Activated CD4-positive, alpha-beta T cell treated with anti-CD3 and anti-CD28 coated beads, Interleukin-2, amount 10 ng/mL, durations not matched to agents 24 days and 14 days (primary cell): ENCODE measurements at regions not wholly inside any gene's neighbourhood (a gene's known extent, or its start where the extent isn't known, plus 50 kb on each side); places are given as distances from the start of the nearest gene placed in this dataset.
"Not testable (repeated sequence)": the region's sequence is repeated elsewhere in the genome, so short reads cannot be mapped to it uniquely, and the experiment has no call there.

Experiments used
- DNase-seq: peaks from one replicate; pipeline ENCODE4 v3.0.0; 2022
- H3K27ac Mint-ChIP-seq: one replicate; pipeline ENCODE4 v1.8.0; 2022; ENCODE audit warnings: mild to moderate bottlenecking, mixed read lengths
- H3K27me3 Mint-ChIP-seq: one replicate; pipeline ENCODE4 v1.8.0; 2022; ENCODE audit warnings: mixed read lengths
- H3K36me3 Mint-ChIP-seq: one replicate; pipeline ENCODE4 v1.8.0; 2022; ENCODE audit warnings: low read depth, mild to moderate bottlenecking, mixed read lengths
- H3K4me1 Mint-ChIP-seq: one replicate; pipeline ENCODE4 v1.8.0; 2021; ENCODE audit warnings: mixed read lengths
- H3K4me3 Mint-ChIP-seq: one replicate; pipeline ENCODE4 v1.8.0; 2022; ENCODE audit warnings: mild to moderate bottlenecking, moderate library complexity, mixed read lengths
- H3K9me3 Mint-ChIP-seq: one replicate; pipeline ENCODE4 v1.8.0; 2021; ENCODE audit warnings: mixed read lengths
- intact Hi-C: fragments of 100-400 bp; cut with micrococcal nuclease; formaldehyde crosslinking; loops from one replicate; pipeline ENCODE4 v1.15.1; 2023

- no peak overlapping the region for H3K27ac Mint-ChIP-seq
- no peak overlapping the region for H3K4me3 Mint-ChIP-seq
- no peaks in the 10 kb centered on the region for H3K36me3 Mint-ChIP-seq
- intact Hi-C loops: no loop called here
- DNase-seq: no peak
- H3K4me1 Mint-ChIP-seq: no peaks in the 10 kb centered on the region
- H3K9me3 Mint-ChIP-seq: peaks cover 18% of the 10 kb centered on the region
- H3K27me3 Mint-ChIP-seq: no peaks in the 10 kb centered on the region
Observed at GRCh38 chr10:23571884-23572283, 133.0 kb downstream of the OTUD1 start.

DNA sequence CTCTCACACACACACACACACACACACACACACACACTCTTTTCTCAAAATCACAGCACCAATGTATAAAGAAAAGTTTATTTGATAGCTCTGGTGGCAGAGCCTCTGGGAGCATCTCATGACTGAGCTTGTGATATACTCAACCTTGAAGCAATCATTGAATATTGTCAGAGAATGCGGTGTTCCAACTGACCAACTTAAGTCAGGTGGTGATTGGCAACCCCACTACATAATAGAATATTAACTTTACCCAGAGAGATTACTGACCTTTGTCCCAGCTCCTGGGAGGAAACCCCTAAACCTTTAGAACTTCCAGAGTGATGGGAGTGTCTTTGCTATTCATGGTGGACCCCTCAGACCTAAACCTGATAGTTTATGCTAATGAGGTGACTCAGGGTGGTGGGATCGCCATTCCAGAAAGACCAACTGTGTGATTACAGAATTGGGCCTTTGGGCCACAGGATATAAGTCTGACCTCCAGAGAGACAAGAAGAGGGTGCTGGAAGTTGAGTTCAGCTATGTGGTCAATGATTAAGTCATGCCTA lies 143.1 kb downstream of the OTUD1 start:
- no peaks in the 10 kb centered on the region for H3K36me3 Mint-ChIP-seq
- H3K4me3 Mint-ChIP-seq: no peak overlapping the region
- peaks cover 4% of the 10 kb centered on the region for H3K9me3 Mint-ChIP-seq
- intact Hi-C loops: no loop called here
- no peak for DNase-seq
- H3K27me3 Mint-ChIP-seq: peaks cover 2% of the 10 kb centered on the region
- no peak overlapping the region for H3K27ac Mint-ChIP-seq
- no peaks in the 10 kb centered on the region for H3K4me1 Mint-ChIP-seq

- no peak for DNase-seq
- Mint-ChIP-seq H3K27me3 (no peaks in the 10 kb centered on the region), H3K36me3 (no peaks in the 10 kb centered on the region), H3K4me3 (no peak overlapping the region), H3K27ac (no peak overlapping the region), H3K4me1 (no peaks in the 10 kb centered on the region), H3K9me3 (peaks cover 4% of the 10 kb centered on the region)
- intact Hi-C loops: no loop called here
Observed at GRCh38 chr10:23584396-23584795, 145.5 kb downstream of the OTUD1 start.

- H3K36me3 Mint-ChIP-seq: no peaks in the 10 kb centered on the region
- no peak for DNase-seq
- no peak overlapping the region for H3K4me3 Mint-ChIP-seq
- H3K4me1 Mint-ChIP-seq: no peaks in the 10 kb centered on the region
- peaks cover 4% of the 10 kb centered on the region for H3K9me3 Mint-ChIP-seq
- no peak overlapping the region for H3K27ac Mint-ChIP-seq
- intact Hi-C loops: no loop called here
- H3K27me3 Mint-ChIP-seq: no peaks in the 10 kb centered on the region
Observed at GRCh38 chr10:23585186-23585585, 146.3 kb downstream of the OTUD1 start.

- no peaks in the 10 kb centered on the region for H3K27me3 Mint-ChIP-seq
- peaks cover 4% of the 10 kb centered on the region for H3K9me3 Mint-ChIP-seq
- no peaks in the 10 kb centered on the region for H3K36me3 Mint-ChIP-seq
- H3K27ac Mint-ChIP-seq: no peak overlapping the region
- intact Hi-C loops: no loop called here
- no peak for DNase-seq
- H3K4me3 Mint-ChIP-seq: no peak overlapping the region
- no peaks in the 10 kb centered on the region for H3K4me1 Mint-ChIP-seq
Observed at GRCh38 chr10:23585666-23586065, 146.8 kb downstream of the OTUD1 start.

DNA sequence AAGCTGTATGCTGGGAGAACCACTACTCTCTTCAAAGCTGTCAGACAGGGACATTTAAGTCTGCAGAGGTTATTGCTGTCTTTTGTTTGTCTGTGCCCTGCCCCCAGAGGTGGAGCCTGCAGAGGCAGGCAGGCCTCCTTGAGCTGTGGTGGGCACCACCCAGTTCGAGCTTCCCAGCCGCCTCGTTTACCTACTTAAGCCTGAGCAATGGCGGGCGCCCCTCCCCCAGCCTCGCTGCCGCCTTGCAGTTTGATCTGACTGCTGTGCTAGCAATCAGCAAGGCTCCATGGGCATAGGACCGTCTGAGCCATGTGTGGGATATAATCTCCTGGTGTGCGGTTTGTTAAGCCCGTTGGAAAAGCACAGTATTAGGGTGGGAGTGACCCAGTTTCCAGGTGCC lies 156.4 kb downstream of the OTUD1 start:
- H3K36me3 Mint-ChIP-seq, H3K4me1 Mint-ChIP-seq, intact Hi-C loops, DNase-seq, H3K4me3 Mint-ChIP-seq, H3K27ac Mint-ChIP-seq, H3K27me3 Mint-ChIP-seq: not testable (repeated sequence)
- H3K9me3 Mint-ChIP-seq: peaks cover 11% of the 10 kb centered on the region

DNA sequence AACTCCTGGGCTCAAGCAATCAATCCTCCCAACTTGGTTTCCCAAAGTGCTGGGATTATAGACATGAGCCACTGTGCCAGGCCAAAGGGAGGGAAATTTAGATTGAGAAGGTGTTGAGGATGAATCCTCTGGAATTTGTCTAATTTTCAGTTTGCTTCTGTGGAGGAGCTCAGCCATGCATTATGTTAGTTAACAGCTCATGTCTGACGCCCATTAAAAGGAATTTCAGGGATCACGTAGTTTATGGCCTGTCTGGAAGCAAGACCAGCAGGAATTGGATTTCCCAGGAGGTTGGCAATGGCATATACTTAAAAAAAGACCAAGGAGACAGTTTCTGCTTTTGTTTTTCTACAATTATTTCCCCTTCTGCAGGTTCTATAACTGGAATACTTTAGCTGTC lies 165.7 kb downstream of the OTUD1 start:
- intact Hi-C loops: no loop called here
- no peaks in the 10 kb centered on the region for H3K9me3 Mint-ChIP-seq
- H3K27me3 Mint-ChIP-seq: no peaks in the 10 kb centered on the region
- DNase-seq: no peak
- H3K27ac Mint-ChIP-seq: no peak overlapping the region
- H3K4me1 Mint-ChIP-seq: no peaks in the 10 kb centered on the region
- H3K4me3 Mint-ChIP-seq: no peak overlapping the region
- H3K36me3 Mint-ChIP-seq: no peaks in the 10 kb centered on the region

- Mint-ChIP-seq H3K27ac (no peak overlapping the region), H3K4me3 (no peak overlapping the region), H3K27me3 (no peaks in the 10 kb centered on the region), H3K36me3 (no peaks in the 10 kb centered on the region), H3K4me1 (no peaks in the 10 kb centered on the region), H3K9me3 (no peaks in the 10 kb centered on the region)
- intact Hi-C loops: no loop called here
- DNase-seq: no peak
Observed at GRCh38 chr10:23606456-23606855, 167.6 kb downstream of the OTUD1 start.

- H3K36me3 Mint-ChIP-seq: no peaks in the 10 kb centered on the region
- DNase-seq: no peak
Observed at GRCh38 chr10:23608926-23609325, 170.1 kb downstream of the OTUD1 start.

DNA sequence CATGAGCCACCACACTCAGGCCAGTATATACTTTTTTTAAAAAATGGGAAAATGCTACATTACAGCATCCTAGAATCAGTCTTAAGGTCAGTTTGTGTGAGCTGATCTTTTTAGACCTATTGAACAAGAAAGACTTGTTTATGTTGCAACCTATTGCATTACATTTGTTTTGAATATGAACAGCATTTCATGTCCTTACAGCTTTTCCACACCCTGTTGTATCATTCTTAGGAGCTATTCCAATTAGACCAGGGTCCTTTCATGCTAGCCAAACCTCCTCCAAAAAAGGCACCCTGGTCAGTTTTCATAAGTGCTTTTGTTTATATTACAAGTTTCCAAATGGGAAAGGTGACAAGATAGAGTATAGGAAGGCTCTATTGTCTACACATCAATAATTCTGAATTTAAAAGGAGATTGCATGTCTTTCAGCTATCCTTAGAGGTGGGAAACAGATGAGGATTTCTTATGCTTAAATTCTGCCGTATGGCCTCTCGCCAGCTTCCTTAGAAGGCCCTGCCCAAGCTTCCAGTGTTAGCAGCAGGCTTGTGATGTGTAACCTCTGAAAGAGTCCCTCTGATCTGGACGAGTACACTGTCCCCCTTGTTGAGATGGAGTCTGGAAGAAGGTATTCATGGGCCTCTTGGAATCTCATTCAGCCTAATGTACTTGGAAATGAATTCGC lies 171.9 kb downstream of the OTUD1 start:
- Mint-ChIP-seq H3K27ac (no peak overlapping the region), H3K9me3 (no peaks in the 10 kb centered on the region), H3K27me3 (no peaks in the 10 kb centered on the region), H3K4me1 (no peaks in the 10 kb centered on the region), H3K36me3 (no peaks in the 10 kb centered on the region), H3K4me3 (no peak overlapping the region)
- intact Hi-C loops: no loop called here
- DNase-seq: no peak

More at GRCh38 chr10:23608926-23609325, 170.1 kb downstream of the OTUD1 start:
- Mint-ChIP-seq H3K9me3 (no peaks in the 10 kb centered on the region), H3K27ac (no peak overlapping the region), H3K27me3 (no peaks in the 10 kb centered on the region), H3K4me1 (no peaks in the 10 kb centered on the region), H3K4me3 (no peak overlapping the region)
- intact Hi-C loops: no loop called here

- Mint-ChIP-seq H3K36me3 (no peaks in the 10 kb centered on the region), H3K9me3 (no peaks in the 10 kb centered on the region), H3K4me3 (no peak overlapping the region), H3K27me3 (no peaks in the 10 kb centered on the region), H3K27ac (no peak overlapping the region), H3K4me1 (no peaks in the 10 kb centered on the region)
- intact Hi-C loops: no loop called here
- no peak for DNase-seq
Observed at GRCh38 chr10:23611308-23612029, 172.6 kb downstream of the OTUD1 start.

GRCh38 chr10:23613900-23614299 lies 175.0 kb downstream of the OTUD1 start:
- Mint-ChIP-seq H3K36me3 (no peaks in the 10 kb centered on the region), H3K4me3 (no peak overlapping the region), H3K9me3 (no peaks in the 10 kb centered on the region), H3K27ac (no peak overlapping the region), H3K4me1 (no peaks in the 10 kb centered on the region), H3K27me3 (no peaks in the 10 kb centered on the region)
- DNase-seq: no peak
- intact Hi-C loops: no loop called here

- DNase-seq: no peak
- Mint-ChIP-seq H3K4me3 (no peak overlapping the region), H3K27me3 (no peaks in the 10 kb centered on the region), H3K9me3 (no peaks in the 10 kb centered on the region), H3K27ac (no peak overlapping the region), H3K36me3 (no peaks in the 10 kb centered on the region), H3K4me1 (no peaks in the 10 kb centered on the region)
- intact Hi-C loops: no loop called here
Observed at GRCh38 chr10:23614483-23614882, 175.6 kb downstream of the OTUD1 start.

DNA sequence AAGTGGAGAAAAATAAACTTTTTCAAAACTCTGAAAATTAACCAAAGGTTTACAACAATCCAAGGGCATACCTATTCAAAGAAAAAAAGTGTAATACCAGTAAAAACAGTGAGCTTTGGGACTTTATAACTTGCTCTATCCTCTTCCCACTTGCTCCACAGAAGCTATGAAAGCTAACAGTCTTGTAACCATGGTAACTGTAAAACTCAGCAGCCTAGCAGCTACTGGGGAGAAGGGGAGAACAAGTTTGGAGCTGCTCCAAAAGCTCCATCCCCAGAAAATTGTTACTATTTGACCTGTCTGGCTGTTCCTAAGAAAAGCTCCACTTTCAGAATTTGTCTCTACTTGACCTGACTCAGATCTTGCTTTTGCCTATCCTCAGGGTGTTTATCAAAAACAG lies 191.5 kb downstream of the OTUD1 start:
- Mint-ChIP-seq H3K9me3 (no peaks in the 10 kb centered on the region), H3K4me1 (no peaks in the 10 kb centered on the region), H3K27ac (no peak overlapping the region), H3K27me3 (no peaks in the 10 kb centered on the region), H3K36me3 (no peaks in the 10 kb centered on the region), H3K4me3 (no peak overlapping the region)
- intact Hi-C loops: no loop called here
- no peak for DNase-seq
